ENCODE measurements at regions not wholly inside any gene's neighbourhood (a gene's known extent, or its start where the extent isn't known, plus 50 kb on each side); places are given as distances from the start of the nearest gene placed in this dataset.

- Histone ChIP-seq H3K27me3 (ENCODE audit: low read depth) (peaks cover 19% of the 10 kb centered on the region), H3K9me3 (replicated peaks) (peaks cover 9% of the 10 kb centered on the region), H3K4me3 (no peak overlapping the region), H3K4me1 (no peaks in the 10 kb centered on the region), H3K27ac (replicated peaks) (no peak overlapping the region), H3K36me3 (no peaks in the 10 kb centered on the region)
- intact Hi-C loops (cut with micrococcal nuclease) = no loop called here
- TF ChIP-seq, protein P1, sequence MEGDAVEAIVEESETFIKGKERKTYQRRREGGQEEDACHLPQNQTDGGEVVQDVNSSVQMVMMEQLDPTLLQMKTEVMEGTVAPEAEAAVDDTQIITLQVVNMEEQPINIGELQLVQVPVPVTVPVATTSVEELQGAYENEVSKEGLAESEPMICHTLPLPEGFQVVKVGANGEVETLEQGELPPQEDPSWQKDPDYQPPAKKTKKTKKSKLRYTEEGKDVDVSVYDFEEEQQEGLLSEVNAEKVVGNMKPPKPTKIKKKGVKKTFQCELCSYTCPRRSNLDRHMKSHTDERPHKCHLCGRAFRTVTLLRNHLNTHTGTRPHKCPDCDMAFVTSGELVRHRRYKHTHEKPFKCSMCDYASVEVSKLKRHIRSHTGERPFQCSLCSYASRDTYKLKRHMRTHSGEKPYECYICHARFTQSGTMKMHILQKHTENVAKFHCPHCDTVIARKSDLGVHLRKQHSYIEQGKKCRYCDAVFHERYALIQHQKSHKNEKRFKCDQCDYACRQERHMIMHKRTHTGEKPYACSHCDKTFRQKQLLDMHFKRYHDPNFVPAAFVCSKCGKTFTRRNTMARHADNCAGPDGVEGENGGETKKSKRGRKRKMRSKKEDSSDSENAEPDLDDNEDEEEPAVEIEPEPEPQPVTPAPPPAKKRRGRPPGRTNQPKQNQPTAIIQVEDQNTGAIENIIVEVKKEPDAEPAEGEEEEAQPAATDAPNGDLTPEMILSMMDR (IDR thresholded peaks at IDR 0.05; ENCODE audit: borderline replicate concordance) = no peak
- DNase-seq = no peak
These were observed 731.4 kb upstream of the HS6ST1 start for GRCh38 chr2:129050101-129050500.

DNA sequence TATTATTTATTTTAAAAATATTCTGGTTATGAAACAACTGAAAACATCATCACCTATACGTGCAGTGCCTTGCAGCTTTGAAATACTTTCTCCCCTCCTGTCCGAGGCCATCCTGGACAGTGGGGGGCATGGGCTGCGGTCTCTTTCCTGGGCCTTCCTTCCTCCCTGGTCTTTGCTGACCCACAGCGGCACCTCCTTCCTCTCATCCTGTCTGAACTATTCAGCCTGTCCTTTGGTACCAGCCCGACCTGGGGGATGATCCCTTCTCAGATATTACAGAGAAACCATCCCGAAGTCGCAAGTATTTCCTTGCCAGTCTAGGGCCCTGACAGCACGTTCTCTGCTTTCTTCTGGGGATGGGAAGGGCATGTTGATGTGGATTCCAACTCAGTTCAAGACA lies 736.6 kb upstream of the HS6ST1 start:
- intact Hi-C loops (cut with micrococcal nuclease) = no loop called here
- TF ChIP-seq, protein P1 (IDR thresholded peaks at IDR 0.05; ENCODE audit: borderline replicate concordance) = no peak
- DNase-seq = no peak

DNA sequence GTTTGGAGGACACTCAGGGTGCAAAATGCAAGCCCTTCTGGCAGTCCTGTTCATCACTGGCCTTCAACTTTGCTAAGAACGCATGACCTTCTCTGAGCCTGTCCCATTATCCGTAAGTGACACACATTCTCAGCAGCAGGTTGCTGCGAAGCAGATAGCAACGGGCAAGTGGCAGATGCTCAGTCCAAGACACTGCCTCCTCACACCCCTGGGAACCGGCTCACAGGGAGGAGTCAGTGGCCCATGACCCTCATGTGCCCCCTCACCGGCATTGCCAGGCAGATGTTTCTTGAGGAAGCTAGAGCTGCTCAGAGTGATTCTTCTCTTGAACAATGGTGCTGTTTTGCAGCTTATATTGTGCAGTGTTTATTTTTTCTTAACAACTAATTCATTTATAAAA lies 737.2 kb upstream of the HS6ST1 start:
- intact Hi-C loops (cut with micrococcal nuclease) = no loop called here
- Histone ChIP-seq H3K4me3 (no peak overlapping the region), H3K9me3 (replicated peaks) (no peaks in the 10 kb centered on the region), H3K4me1 (no peaks in the 10 kb centered on the region), H3K27me3 (ENCODE audit: low read depth) (peaks cover 6% of the 10 kb centered on the region), H3K27ac (replicated peaks) (no peak overlapping the region), H3K36me3 (no peaks in the 10 kb centered on the region)
- no peak for DNase-seq
- TF ChIP-seq, protein P1 (IDR thresholded peaks at IDR 0.05; ENCODE audit: borderline replicate concordance) = no peak

More for the DNA sequence above, 736.6 kb upstream of the HS6ST1 start:
- Histone ChIP-seq H3K27me3 (ENCODE audit: low read depth) (peaks cover 10% of the 10 kb centered on the region), H3K9me3 (replicated peaks) (no peaks in the 10 kb centered on the region), H3K4me1 (no peaks in the 10 kb centered on the region), H3K4me3 (no peak overlapping the region), H3K36me3 (no peaks in the 10 kb centered on the region), H3K27ac (replicated peaks) (no peak overlapping the region)

DNA sequence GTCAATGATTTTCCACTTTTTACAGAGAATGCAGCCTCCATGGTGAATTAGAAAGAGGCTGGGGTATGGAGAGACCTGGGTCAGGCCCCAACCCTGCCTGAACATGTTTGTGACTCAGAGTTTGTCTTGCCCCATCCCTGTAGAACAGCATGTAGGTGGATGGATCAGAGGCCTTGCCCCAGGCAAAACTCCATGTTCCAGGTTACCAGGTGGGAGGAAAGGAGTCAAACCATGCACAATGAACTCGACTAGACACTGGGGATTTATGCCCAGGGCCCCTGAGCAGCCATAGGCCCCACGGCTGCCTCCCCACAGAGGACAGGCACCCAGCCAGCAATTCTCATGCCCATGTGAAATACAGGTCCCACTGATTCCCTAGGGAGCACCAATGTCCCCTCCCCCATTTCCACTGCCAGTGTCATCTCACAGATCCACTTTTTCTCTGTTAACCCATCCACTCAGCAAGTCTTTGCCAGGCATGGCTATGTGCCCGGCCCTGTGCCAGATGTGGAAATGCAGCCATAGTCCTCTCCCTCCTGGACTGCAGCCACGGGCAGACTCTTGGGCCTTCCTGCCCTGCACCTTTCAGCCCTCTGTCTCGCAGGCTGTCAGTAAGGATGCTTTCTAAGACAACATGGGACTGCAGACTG lies 737.8 kb upstream of the HS6ST1 start:
- intact Hi-C loops (cut with micrococcal nuclease) = no loop called here
- TF ChIP-seq, protein P1 (IDR thresholded peaks at IDR 0.05; ENCODE audit: borderline replicate concordance) = no peak

DNA sequence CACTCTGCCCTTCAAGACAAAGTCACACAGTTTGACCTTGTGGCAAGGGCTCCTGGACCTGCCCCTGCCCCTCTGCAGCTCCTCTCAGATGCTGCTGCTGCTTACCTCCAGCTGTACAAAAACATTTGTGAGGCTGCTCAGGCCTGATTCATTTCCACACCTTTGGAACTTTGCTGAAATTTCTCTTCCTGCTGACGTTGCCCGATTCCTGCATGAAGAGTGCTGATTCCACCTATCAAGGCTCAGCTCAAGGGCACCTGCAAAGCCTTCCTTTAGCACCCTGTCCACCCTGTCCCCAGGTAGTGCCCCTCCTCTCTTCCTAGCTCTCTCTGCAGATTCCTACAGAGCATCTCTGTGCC lies 738.3 kb upstream of the HS6ST1 start:
- Histone ChIP-seq H3K36me3 (no peaks in the 10 kb centered on the region), H3K27me3 (ENCODE audit: low read depth) (no peaks in the 10 kb centered on the region), H3K4me3 (no peak overlapping the region), H3K4me1 (no peaks in the 10 kb centered on the region), H3K27ac (replicated peaks) (no peak overlapping the region), H3K9me3 (replicated peaks) (no peaks in the 10 kb centered on the region)
- intact Hi-C loops (cut with micrococcal nuclease) = no loop called here
- DNase-seq = no peak
- TF ChIP-seq, protein P1 (IDR thresholded peaks at IDR 0.05; ENCODE audit: borderline replicate concordance) = no peak

More for the DNA sequence above, 737.8 kb upstream of the HS6ST1 start:
- no peak for DNase-seq
- H3K4me3 ChIP-seq = no peak overlapping the region
- no peaks in the 10 kb centered on the region for H3K36me3 ChIP-seq
- no peaks in the 10 kb centered on the region for H3K4me1 ChIP-seq
- no peaks in the 10 kb centered on the region for H3K9me3 ChIP-seq (replicated peaks)
- H3K27me3 ChIP-seq (ENCODE audit: low read depth) = peaks cover 4% of the 10 kb centered on the region
- no peak overlapping the region for H3K27ac ChIP-seq (replicated peaks)

Data from left ventricle myocardium inferior (tissue), 1 donor.